Bronchial epithelial cell (primary cell): ENCODE measurements at regions not wholly inside any gene's neighbourhood (a gene's known extent, or its start where the extent isn't known, plus 50 kb on each side); places are given as distances from the start of the nearest gene placed in this dataset.
A peak's percentile ranks its signal among the peaks of the same experiment; 100 is the strongest.

Experiments used
- DNase-seq: peaks from one replicate; pipeline ENCODE4 v3.0.0-alpha.2; 2010; ENCODE audit warnings: low read depth
- FAIRE-seq: peaks from 2 replicates; lab custom pipeline; 2011; peaks lifted over from hg19 to GRCh38; lab: Jason Lieb, UNC
- H3K27me3 ChIP-seq: 2 replicates; pipeline ENCODE4 v1.5.1; 2011; ENCODE audit warnings: low read length; ENCODE audit not compliant: control insufficient read depth, insufficient read depth
- H3K36me3 ChIP-seq: 2 replicates; pipeline ENCODE4 v1.5.1; 2011; ENCODE audit warnings: low read length; ENCODE audit not compliant: control insufficient read depth, insufficient read depth
- H3K4me3 ChIP-seq: 2 replicates; pipeline ENCODE4 v1.5.1; 2011; ENCODE audit warnings: mild to moderate bottlenecking, low read depth, low read length, control low read depth
- TF ChIP-seq, protein P1 (sequence below): IDR thresholded peaks from 2 replicates; pipeline ENCODE4 v1.5.1; 2011; ENCODE audit warnings: mild to moderate bottlenecking, moderate library complexity, low read length, control low read depth, inconsistent platforms; ENCODE audit not compliant: insufficient read depth, severe bottlenecking

DNA sequence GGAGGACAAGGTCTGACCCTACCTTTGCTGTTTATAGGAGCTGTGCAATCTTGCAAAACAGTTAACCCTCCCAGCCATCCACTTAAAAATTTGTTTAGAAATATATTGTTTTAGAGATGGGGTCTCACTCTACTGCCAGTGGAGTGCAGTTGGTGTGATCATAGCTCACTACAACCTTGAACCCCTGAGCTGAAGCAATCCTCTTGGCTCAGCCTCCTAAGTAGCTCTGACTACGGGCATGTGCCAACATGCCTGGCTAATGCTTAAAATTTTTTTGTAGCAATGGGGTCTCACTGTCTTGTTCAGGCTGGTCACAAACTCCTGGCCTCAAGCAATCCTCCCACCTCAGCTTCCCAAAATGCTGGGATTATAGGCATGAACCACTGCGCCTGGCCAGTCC, 120.2 kb upstream of the PJA2 start:
- Histone ChIP-seq H3K4me3 (no peak overlapping the region), H3K27me3 (no peaks in the 10 kb centered on the region), H3K36me3 (no peaks in the 10 kb centered on the region)
- FAIRE-seq (no peak), DNase-seq (no peak)
- TF ChIP-seq, protein P1, sequence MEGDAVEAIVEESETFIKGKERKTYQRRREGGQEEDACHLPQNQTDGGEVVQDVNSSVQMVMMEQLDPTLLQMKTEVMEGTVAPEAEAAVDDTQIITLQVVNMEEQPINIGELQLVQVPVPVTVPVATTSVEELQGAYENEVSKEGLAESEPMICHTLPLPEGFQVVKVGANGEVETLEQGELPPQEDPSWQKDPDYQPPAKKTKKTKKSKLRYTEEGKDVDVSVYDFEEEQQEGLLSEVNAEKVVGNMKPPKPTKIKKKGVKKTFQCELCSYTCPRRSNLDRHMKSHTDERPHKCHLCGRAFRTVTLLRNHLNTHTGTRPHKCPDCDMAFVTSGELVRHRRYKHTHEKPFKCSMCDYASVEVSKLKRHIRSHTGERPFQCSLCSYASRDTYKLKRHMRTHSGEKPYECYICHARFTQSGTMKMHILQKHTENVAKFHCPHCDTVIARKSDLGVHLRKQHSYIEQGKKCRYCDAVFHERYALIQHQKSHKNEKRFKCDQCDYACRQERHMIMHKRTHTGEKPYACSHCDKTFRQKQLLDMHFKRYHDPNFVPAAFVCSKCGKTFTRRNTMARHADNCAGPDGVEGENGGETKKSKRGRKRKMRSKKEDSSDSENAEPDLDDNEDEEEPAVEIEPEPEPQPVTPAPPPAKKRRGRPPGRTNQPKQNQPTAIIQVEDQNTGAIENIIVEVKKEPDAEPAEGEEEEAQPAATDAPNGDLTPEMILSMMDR, result no peak

DNA sequence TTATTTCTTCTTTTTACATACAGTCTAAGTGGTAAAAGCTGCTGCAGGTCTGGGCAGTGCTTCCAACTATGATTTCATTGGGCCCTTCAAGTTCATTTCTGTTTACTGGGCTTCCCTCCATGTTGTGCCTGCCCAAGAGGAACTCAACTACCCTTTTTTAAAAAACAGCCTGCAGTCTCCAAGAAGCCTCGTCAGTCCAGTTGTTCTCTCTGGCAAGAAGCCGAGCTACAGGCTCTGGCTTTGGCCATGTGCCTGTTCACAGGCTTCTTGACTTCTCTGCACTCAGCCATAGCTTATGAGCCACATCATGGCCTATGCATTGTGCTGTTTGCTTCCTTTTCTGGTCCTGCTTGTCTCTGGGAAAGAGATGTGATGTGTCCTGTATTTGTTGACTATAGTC, 119.7 kb upstream of the PJA2 start:
- TF ChIP-seq, protein P1, result no peak
- H3K27me3 ChIP-seq, result no peaks in the 10 kb centered on the region
- no peaks in the 10 kb centered on the region for H3K36me3 ChIP-seq
- H3K4me3 ChIP-seq, result no peak overlapping the region
- DNase-seq, result peak; percentile 58
- no peak for FAIRE-seq

DNA sequence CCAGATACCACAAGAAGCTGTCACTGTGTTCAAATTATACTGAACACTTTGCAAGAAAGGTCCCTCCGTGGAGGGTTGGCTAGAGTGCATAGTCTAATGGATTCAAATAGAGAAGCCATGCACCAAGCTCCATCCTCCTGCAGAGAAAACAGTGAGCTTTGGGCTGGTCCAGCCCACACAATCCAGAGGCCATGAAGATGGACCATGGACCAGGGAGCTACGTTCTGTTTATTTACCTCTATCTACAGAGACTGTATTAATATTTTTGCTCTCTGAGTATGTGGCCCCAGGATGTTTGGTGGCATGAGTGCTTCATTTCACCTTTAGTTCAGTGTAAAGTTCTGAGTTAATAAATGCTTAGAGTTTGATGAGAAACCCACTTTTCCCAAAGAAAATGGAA, 114.8 kb upstream of the PJA2 start:
- no peaks in the 10 kb centered on the region for H3K36me3 ChIP-seq
- DNase-seq, result no peak
- H3K4me3 ChIP-seq, result no peak overlapping the region
- TF ChIP-seq, protein P1, result no peak
- no peaks in the 10 kb centered on the region for H3K27me3 ChIP-seq
- FAIRE-seq, result no peak

DNA sequence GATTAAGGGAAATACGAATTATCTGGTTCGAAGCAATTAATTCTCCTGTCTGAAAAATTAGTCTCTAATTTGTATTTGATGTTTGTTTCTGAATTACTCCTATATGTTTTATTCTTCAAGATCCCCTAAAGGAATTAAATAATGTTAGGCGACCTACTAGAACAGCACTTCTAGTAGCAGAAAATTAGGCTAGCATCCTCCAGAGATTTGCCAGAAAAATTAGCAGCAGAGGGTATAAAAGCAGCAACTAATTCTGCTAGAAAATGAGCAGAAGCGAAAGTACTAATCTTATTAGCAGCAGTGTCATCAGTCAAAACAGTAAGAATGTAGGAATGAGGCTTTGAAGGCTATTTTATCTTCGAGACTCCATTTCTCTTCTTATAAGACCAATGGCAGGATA, 114.3 kb upstream of the PJA2 start:
- H3K36me3 ChIP-seq, result no peaks in the 10 kb centered on the region
- FAIRE-seq (no peak), DNase-seq (no peak)
- H3K27me3 ChIP-seq, result no peaks in the 10 kb centered on the region
- TF ChIP-seq, protein P1, result no peak
- H3K4me3 ChIP-seq, result no peak overlapping the region

DNA sequence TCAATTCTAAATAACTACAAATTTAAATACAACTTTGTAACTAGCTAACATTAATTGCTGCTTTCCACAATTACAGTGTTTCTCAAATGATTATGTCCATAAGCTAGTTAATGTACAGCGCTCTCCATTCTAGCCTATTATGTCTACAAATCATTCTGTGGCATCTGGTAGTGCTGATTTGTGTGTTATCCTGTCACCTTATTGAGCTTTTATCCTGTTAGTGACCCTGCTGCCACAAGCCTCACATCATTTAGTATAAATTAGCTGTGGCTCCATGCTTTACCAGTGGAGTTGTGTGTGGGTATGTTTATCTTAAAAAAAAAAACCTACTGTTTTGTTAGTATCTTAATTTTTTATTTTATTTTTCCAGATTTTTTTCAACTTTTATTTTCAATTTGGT, 112.6 kb upstream of the PJA2 start:
- TF ChIP-seq, protein P1, result no peak
- Histone ChIP-seq H3K4me3 (no peak overlapping the region), H3K36me3 (no peaks in the 10 kb centered on the region), H3K27me3 (no peaks in the 10 kb centered on the region)
- DNase-seq (no peak), FAIRE-seq (no peak)

DNA sequence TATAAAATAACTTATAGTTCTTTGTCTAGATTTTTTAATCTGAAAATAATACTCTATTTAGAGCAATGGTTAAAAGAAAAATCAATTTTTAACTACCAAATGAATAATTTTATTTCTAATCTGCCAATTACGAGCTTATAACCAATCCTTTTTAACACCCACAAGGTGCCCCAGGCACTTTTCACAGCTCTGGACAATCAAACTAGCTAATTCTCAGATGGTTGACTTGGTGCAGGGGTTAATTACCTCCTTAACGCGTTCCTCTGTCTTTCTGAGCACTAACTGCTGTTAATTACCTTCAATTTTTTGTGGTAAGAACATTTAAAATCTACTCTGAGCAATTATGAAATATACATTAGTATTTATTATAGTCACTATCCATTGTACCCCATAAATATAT, 109.6 kb upstream of the PJA2 start:
- Histone ChIP-seq H3K36me3 (no peaks in the 10 kb centered on the region), H3K27me3 (no peaks in the 10 kb centered on the region), H3K4me3 (no peak overlapping the region)
- TF ChIP-seq, protein P1, result no peak
- no peak for DNase-seq
- FAIRE-seq, result no peak
